KMS-11 (cell line): ENCODE measurements at regions not wholly inside any gene's neighbourhood (a gene's known extent, or its start where the extent isn't known, plus 50 kb on each side); places are given as distances from the start of the nearest gene placed in this dataset.

ENCODE experiments used
- H2AFZ ChIP-seq: fragments of 200-600 bp; sonication (generic); 2 replicates; pipeline ENCODE4 v1.6.1; 2016; ENCODE audit warnings: antibody characterized with exemption, mixed run types, low read depth
- H3K27ac ChIP-seq: fragments of 200-600 bp; sonication (generic); 2 replicates; pipeline ENCODE4 v1.6.1; 2016; ENCODE audit warnings: mild to moderate bottlenecking, mixed run types
- H3K27me3 ChIP-seq: fragments of 200-600 bp; sonication (generic); 2 replicates; pipeline ENCODE4 v1.6.1; 2017; ENCODE audit warnings: mild to moderate bottlenecking, low read depth, mixed run types, moderate library complexity; ENCODE audit not compliant: insufficient read depth
- H3K36me3 ChIP-seq: fragments of 200-600 bp; sonication (generic); 2 replicates; pipeline ENCODE4 v1.6.1; 2017; ENCODE audit warnings: mild to moderate bottlenecking, mixed run types; ENCODE audit not compliant: insufficient read depth
- H3K4me1 ChIP-seq: fragments of 200-600 bp; sonication (generic); 2 replicates; pipeline ENCODE4 v1.6.1; 2016; ENCODE audit warnings: mild to moderate bottlenecking, low read depth, mixed run types; ENCODE audit not compliant: poor library complexity, severe bottlenecking
- H3K4me2 ChIP-seq: fragments of 200-600 bp; sonication (generic); 2 replicates; pipeline ENCODE4 v1.7.0; 2016; ENCODE audit warnings: mild to moderate bottlenecking, mixed run types
- H3K4me3 ChIP-seq: fragments of 200-600 bp; sonication (generic); IDR thresholded peaks from 2 replicates; pipeline ENCODE4 v1.6.1; 2017; ENCODE audit warnings: low read depth, low read length, mixed read lengths; ENCODE audit not compliant: insufficient read depth
- H3K79me2 ChIP-seq: fragments of 200-600 bp; sonication (generic); 2 replicates; pipeline ENCODE4 v1.6.1; 2016; ENCODE audit warnings: low read depth, mixed run types; ENCODE audit not compliant: insufficient read depth
- H3K9ac ChIP-seq: fragments of 200-600 bp; sonication (generic); 2 replicates; pipeline ENCODE4 v1.6.1; 2016; ENCODE audit warnings: mild to moderate bottlenecking, mixed run types
- H4K20me1 ChIP-seq: fragments of 200-600 bp; sonication (generic); 2 replicates; pipeline ENCODE4 v1.6.1; 2016; ENCODE audit warnings: mild to moderate bottlenecking, mixed run types; ENCODE audit not compliant: insufficient read depth
- CTCF ChIP-seq: fragments of 200-600 bp; sonication (generic); conservative IDR thresholded peaks from 2 replicates; pipeline ENCODE4 v1.6.1; 2017; ENCODE audit warnings: low read depth, mild to moderate bottlenecking, antibody characterized with exemption, low read length, moderate library complexity, mixed read lengths

GRCh38 chrX:74138943-74139342 is 165.0 kb upstream of the ZCCHC13 start:
- H3K4me3 ChIP-seq = no peak overlapping the region
- H2AFZ ChIP-seq = no peak overlapping the region
- no peak overlapping the region for H3K4me2 ChIP-seq
- H3K9ac ChIP-seq = no peak overlapping the region
- TF ChIP-seq CTCF = no peak
- no peaks in the 10 kb centered on the region for H4K20me1 ChIP-seq
- H3K36me3 ChIP-seq = no peaks in the 10 kb centered on the region
- no peaks in the 10 kb centered on the region for H3K4me1 ChIP-seq
- H3K27ac ChIP-seq = no peak overlapping the region
- H3K79me2 ChIP-seq = no peaks in the 10 kb centered on the region
- no peaks in the 10 kb centered on the region for H3K27me3 ChIP-seq

DNA sequence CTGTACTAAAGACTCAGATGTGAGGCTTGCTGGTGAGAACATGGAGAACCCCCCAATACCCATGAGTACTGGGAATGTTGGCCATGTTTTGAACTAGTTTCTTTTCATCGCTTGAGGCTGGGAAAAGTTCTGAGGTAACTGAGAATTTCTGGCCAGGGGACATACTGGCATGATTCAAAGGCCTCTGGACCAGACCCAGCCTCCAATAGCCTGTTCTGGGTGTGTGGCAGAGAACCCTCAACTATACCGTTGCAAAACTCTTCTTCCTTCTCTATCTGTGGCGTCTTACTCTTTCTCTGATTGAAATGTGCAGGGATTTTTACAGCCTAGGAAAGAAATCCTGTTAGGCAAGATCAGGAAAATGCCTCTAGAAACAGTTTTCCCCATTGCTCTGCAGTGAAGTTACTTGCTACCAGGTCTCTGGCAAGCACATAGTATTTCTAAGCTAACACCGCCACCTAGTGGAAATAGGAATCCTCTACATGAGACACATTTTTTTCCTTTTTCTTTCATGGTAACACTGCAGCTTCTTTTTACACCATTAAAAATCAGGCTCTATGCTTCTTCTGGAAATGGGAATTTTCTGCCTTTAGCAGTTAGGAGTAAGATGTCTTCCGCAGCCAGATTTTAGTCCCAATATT is 170.7 kb upstream of the ZCCHC13 start:
- no peaks in the 10 kb centered on the region for H3K27me3 ChIP-seq
- H3K4me2 ChIP-seq = no peak overlapping the region
- H4K20me1 ChIP-seq = no peaks in the 10 kb centered on the region
- no peaks in the 10 kb centered on the region for H3K36me3 ChIP-seq
- H3K4me1 ChIP-seq = no peaks in the 10 kb centered on the region
- H3K4me3 ChIP-seq = no peak overlapping the region
- TF ChIP-seq CTCF = peak; percentile 76
- H3K79me2 ChIP-seq = no peaks in the 10 kb centered on the region
- no peak overlapping the region for H2AFZ ChIP-seq
- H3K27ac ChIP-seq = no peak overlapping the region
- no peak overlapping the region for H3K9ac ChIP-seq

GRCh38 chrX:74132280-74132679 is 171.7 kb upstream of the ZCCHC13 start:
- H3K27ac ChIP-seq = no peak overlapping the region
- no peaks in the 10 kb centered on the region for H4K20me1 ChIP-seq
- H3K9ac ChIP-seq = no peak overlapping the region
- H3K27me3 ChIP-seq = no peaks in the 10 kb centered on the region
- H3K79me2 ChIP-seq = no peaks in the 10 kb centered on the region
- no peaks in the 10 kb centered on the region for H3K4me1 ChIP-seq
- no peak overlapping the region for H3K4me3 ChIP-seq
- H3K36me3 ChIP-seq = no peaks in the 10 kb centered on the region
- no peak for TF ChIP-seq CTCF
- no peak overlapping the region for H2AFZ ChIP-seq
- no peak overlapping the region for H3K4me2 ChIP-seq

DNA sequence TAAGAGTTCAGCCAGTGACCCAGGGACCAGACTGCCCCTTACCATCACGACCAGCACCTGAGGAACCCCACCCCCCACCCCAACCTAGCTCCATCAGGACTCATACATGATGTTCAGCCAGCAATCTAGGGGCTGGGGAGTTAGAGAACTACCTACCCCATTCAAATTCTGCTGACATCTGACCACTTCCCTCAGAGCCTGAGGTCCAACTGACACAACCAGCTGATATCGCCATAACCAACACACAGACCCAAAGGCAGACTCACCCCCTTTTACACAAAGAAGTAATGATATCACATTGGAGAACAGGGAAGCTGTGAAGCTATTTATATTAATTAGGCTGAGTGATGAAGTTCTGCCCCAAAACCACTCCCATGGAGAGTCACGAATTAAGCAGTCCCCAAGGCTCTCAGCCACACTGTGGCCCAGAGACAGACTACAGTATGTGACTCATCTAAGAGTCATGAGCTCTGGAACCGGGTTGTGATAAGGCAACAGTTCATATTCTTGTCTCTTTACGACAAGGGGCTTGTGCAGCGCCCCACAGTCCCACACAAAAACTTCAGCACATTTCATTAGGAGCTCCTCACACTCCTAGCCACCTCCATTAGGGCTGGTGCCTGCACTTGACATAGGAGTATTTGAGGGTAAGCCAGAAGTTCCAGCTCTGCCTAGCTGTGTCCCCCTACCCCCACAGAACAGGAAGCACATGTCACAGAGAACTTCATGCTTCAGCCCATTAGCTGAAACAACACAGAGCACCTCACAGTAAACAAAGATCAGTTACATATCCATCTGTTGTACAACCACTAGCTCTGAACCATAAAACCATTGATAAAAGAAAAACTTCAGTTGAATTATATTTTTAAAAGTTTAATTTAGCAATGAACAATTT is 184.7 kb upstream of the ZCCHC13 start:
- Histone ChIP-seq H3K27me3 (no peaks in the 10 kb centered on the region), H3K4me1 (no peaks in the 10 kb centered on the region), H2AFZ (no peak overlapping the region), H3K4me2 (no peak overlapping the region), H3K36me3 (no peaks in the 10 kb centered on the region), H3K27ac (no peak overlapping the region), H3K4me3 (no peak overlapping the region), H4K20me1 (no peaks in the 10 kb centered on the region), H3K79me2 (no peaks in the 10 kb centered on the region), H3K9ac (no peak overlapping the region)
- no peak for TF ChIP-seq CTCF
